Upper lobe of right lung (tissue), 1 donor: ENCODE measurements at regions not wholly inside any gene's neighbourhood (a gene's known extent, or its start where the extent isn't known, plus 50 kb on each side); places are given as distances from the start of the nearest gene placed in this dataset.

Source experiments
- ATAC-seq: fragments of 200-7000 bp; cut with Tn5 transposase; one replicate; pipeline ENCODE4 v1.9.1; 2020; ENCODE audit warnings: mild to moderate bottlenecking, moderate library complexity
- DNase-seq: peaks from one replicate; pipeline ENCODE4 v3.0.0-alpha.2; 2020
- H3K27ac ChIP-seq: fragments of 200-600 bp; one replicate; pipeline ENCODE4 v1.8.0; 2022
- H3K27me3 ChIP-seq: fragments of 200-600 bp; one replicate; pipeline ENCODE4 v1.8.0; 2022; ENCODE audit warnings: mild to moderate bottlenecking
- H3K36me3 ChIP-seq: fragments of 200-600 bp; one replicate; pipeline ENCODE4 v1.8.0; 2022
- H3K4me1 ChIP-seq: fragments of 200-600 bp; one replicate; pipeline ENCODE4 v1.8.0; 2022
- H3K4me3 ChIP-seq: fragments of 200-600 bp; one replicate; pipeline ENCODE4 v1.8.0; 2022; ENCODE audit warnings: mild to moderate bottlenecking
- H3K9me3 ChIP-seq: fragments of 200-600 bp; one replicate; pipeline ENCODE4 v1.8.0; 2022
- CTCF ChIP-seq: fragments of 200-600 bp; IDR thresholded peaks from one replicate; pipeline ENCODE4 v1.8.0; 2022; ENCODE audit warnings: antibody characterized with exemption
- intact Hi-C: fragments of 100-400 bp; cut with DNase I; formaldehyde crosslinking; loops from one replicate; pipeline ENCODE4 v1.11.0; 2022
- donor health status: DM: no; HTN: yes; CAD: no; lungs with severe emphysema.

GRCh38 chr18:74023220-74023619 is 124.4 kb downstream of the FBXO15 start:
- ATAC-seq (no peak), DNase-seq (no peak)
- Histone ChIP-seq H3K9me3 (no peaks in the 10 kb centered on the region), H3K4me1 (no peaks in the 10 kb centered on the region), H3K27ac (no peak overlapping the region), H3K36me3 (no peaks in the 10 kb centered on the region), H3K4me3 (no peak overlapping the region), H3K27me3 (peaks cover 4% of the 10 kb centered on the region)
- no peak for TF ChIP-seq CTCF
- intact Hi-C loops: no loop called here

GRCh38 chr18:74019864-74020263 is 127.8 kb downstream of the FBXO15 start:
- intact Hi-C loops: no loop called here
- H3K27ac ChIP-seq: no peak overlapping the region

GRCh38 chr18:74013955-74014354 is 133.7 kb downstream of the FBXO15 start:
- Histone ChIP-seq H3K4me1 (peaks cover 5% of the 10 kb centered on the region), H3K36me3 (no peaks in the 10 kb centered on the region), H3K9me3 (no peaks in the 10 kb centered on the region), H3K27ac (no peak overlapping the region), H3K27me3 (no peaks in the 10 kb centered on the region), H3K4me3 (no peak overlapping the region)
- DNase-seq (no peak), ATAC-seq (peak; percentile 77)
- intact Hi-C loops: no loop called here
- TF ChIP-seq CTCF: no peak

More at GRCh38 chr18:74019864-74020263, 127.8 kb downstream of the FBXO15 start:
- peaks cover 3% of the 10 kb centered on the region for H3K27me3 ChIP-seq
- H3K4me3 ChIP-seq: no peak overlapping the region
- DNase-seq (no peak), ATAC-seq (no peak)
- no peak for TF ChIP-seq CTCF
- H3K4me1 ChIP-seq: no peaks in the 10 kb centered on the region
- no peaks in the 10 kb centered on the region for H3K9me3 ChIP-seq
- H3K36me3 ChIP-seq: no peaks in the 10 kb centered on the region

- ATAC-seq (peak; percentile 25), DNase-seq (no peak)
These were observed 134.5 kb downstream of the FBXO15 start for GRCh38 chr18:74012954-74013630.

GRCh38 chr18:74006143-74006542 is 141.5 kb downstream of the FBXO15 start:
- intact Hi-C loops: no loop called here
- DNase-seq: no peak
- no peak for TF ChIP-seq CTCF
- no peak for ATAC-seq
- H3K9me3 ChIP-seq: no peaks in the 10 kb centered on the region
- no peaks in the 10 kb centered on the region for H3K27me3 ChIP-seq
- no peak overlapping the region for H3K27ac ChIP-seq
- H3K36me3 ChIP-seq: no peaks in the 10 kb centered on the region
- H3K4me3 ChIP-seq: no peak overlapping the region
- no peaks in the 10 kb centered on the region for H3K4me1 ChIP-seq

More at GRCh38 chr18:74012954-74013630, 134.5 kb downstream of the FBXO15 start:
- no peak overlapping the region for H3K27ac ChIP-seq
- no peaks in the 10 kb centered on the region for H3K9me3 ChIP-seq
- peaks cover 5% of the 10 kb centered on the region for H3K4me1 ChIP-seq
- no peak overlapping the region for H3K4me3 ChIP-seq
- TF ChIP-seq CTCF: no peak
- H3K36me3 ChIP-seq: no peaks in the 10 kb centered on the region
- H3K27me3 ChIP-seq: no peaks in the 10 kb centered on the region
- intact Hi-C loops: no loop called here
